ENCODE measurements at regions not wholly inside any gene's neighbourhood (a gene's known extent, or its start where the extent isn't known, plus 50 kb on each side); places are given as distances from the start of the nearest gene placed in this dataset.

- TF ChIP-seq, protein P1, sequence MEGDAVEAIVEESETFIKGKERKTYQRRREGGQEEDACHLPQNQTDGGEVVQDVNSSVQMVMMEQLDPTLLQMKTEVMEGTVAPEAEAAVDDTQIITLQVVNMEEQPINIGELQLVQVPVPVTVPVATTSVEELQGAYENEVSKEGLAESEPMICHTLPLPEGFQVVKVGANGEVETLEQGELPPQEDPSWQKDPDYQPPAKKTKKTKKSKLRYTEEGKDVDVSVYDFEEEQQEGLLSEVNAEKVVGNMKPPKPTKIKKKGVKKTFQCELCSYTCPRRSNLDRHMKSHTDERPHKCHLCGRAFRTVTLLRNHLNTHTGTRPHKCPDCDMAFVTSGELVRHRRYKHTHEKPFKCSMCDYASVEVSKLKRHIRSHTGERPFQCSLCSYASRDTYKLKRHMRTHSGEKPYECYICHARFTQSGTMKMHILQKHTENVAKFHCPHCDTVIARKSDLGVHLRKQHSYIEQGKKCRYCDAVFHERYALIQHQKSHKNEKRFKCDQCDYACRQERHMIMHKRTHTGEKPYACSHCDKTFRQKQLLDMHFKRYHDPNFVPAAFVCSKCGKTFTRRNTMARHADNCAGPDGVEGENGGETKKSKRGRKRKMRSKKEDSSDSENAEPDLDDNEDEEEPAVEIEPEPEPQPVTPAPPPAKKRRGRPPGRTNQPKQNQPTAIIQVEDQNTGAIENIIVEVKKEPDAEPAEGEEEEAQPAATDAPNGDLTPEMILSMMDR (IDR thresholded peaks at IDR 0.05) = no peak
- no peak for TF ChIP-seq POLR2A (IDR thresholded peaks at IDR 0.05)
These were observed 132.0 kb upstream of the KCNJ16 start for GRCh38 chr17:69943058-69943457.
